ENCODE measurements at regions not wholly inside any gene's neighbourhood (a gene's known extent, or its start where the extent isn't known, plus 50 kb on each side); places are given as distances from the start of the nearest gene placed in this dataset.

DNA sequence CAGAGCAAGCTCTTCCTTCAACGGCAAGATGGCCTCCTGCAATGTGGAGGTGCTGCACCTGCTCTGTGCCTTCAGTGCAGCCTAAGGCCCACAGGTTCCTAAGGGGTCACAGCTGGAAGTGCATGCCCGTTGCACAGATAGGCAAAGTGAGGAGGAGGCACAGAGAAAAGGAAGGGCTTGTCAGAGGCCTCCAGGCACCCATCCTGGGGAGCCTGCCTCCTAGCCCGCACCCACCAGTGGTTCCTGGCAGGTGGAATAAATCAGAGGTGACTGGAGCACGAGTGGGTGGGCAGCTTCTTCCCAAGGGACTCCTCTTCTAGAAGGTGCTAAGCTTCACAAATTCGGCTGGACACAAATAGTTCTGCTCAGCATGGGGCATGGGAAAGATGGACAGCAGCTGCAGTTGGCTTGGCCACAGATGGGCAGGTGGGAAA is 52.8 kb upstream of the STXBP1 start:
- TF ChIP-seq POLR2A (IDR thresholded peaks at IDR 0.05; ENCODE audit: extremely low read depth, insufficient read length) (no peak), CTCF (IDR thresholded peaks at IDR 0.05; ENCODE audit: low read depth, low read length) (no peak)

All from NB4 (cell line).